HG03442 (cell line): ENCODE measurements at regions not wholly inside any gene's neighbourhood (a gene's known extent, or its start where the extent isn't known, plus 50 kb on each side); places are given as distances from the start of the nearest gene placed in this dataset.

Experiments
- ATAC-seq: cut with Tn5 transposase; IDR thresholded peaks from one replicate; pipeline ENCODE4 v1.9.1; 2021; ENCODE audit warnings: mild to moderate bottlenecking, moderate library complexity; ENCODE audit not compliant: unreplicated experiment

GRCh38 chr4:32988165-32988811 lies 2268.1 kb downstream of the PCDH7 start:
- no peak for ATAC-seq

DNA sequence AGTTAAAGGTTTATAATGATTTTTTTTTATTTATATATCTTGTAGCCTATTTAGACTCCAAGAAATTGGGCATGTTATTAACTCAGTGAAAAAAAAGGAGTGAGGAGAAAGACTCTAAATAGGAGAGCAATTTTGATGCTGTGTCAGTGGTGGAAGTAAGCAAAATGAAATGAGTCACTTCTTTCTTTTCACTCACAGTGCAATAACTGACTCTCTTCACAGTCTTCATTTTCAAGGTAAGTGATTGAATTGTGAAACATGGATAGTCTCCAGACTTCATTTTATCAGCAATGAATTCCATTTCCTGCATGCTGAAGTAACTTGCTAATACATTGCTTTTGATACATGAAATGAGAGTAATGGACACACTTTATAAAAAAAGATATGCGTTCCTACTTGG lies 2271.5 kb downstream of the PCDH7 start:
- ATAC-seq, result no peak

DNA sequence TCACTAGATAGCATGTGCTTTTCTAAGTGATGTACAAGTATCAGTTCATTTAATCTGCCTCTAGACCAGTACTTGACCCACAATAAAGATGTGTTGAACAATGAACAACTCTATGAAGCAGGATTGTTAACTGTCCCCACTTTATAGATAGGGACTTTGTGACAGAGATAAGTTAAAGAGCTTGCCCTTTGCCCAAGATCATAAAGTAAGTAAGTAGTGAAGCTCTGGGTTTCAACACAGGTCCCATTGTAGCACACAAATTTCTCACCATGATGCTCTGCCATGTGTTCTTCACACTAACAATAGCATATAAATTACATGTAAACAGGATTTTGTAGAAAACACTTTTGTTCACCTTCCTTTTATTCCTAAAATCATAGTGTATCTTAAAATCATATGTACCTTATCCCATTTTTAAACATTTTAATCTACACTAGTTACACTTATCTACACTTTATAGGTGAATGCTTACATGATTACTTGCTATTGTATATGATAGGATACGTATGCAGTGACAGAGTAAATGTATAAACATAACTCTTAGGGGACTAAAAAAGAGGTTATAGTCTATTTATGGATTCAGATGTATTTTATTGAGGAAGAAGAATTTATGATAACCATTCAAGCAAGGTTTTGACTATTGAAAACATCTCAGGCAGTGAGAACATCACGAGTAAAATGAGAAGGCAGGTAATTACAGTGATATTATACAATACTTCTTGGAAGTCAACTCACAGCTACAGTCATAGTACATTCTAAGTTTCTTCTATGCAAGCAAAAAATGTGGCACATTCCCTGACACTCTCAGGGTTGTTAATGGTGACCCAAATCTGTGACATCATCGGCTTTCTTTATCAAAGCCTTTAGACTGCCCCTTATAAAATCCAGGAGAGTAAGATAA lies 2275.1 kb downstream of the PCDH7 start:
- ATAC-seq, result no peak

DNA sequence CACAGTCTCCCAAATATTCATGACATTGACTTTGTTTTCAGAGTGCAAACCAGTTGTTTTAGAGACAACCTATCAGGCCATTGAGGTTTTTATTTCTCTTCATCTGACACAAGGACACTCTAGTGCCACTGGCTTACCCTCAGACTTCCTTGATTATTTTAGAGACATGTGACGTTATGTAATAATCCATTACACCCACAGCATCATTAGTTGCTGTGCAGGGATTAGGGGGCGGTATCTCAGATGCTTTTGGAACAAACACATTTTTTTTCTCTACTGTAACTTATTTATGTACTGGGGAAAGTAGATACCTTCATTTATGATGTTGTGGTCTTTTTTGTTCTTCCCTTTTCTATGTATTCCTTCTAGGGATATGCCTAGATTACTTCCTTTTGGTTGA lies 2293.1 kb downstream of the PCDH7 start:
- no peak for ATAC-seq

DNA sequence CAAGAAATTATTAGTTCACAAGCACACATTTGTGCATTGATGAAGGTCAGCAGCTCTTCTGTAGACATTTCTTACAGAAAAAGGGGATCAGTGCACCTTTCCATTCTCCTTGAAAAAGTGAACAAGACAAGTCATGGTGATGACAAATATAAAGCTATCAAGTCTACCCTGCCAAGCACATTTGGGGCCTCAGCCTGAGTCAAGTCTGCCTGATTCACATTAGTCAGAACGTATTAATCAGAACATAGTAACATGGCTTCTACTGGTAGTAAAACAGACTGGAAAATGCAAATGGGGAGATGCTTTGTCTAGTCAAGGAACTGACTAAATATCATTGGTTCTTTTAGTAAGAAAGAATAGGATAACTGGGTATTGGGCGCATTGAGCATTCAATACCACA lies 2305.1 kb downstream of the PCDH7 start:
- no peak for ATAC-seq

DNA sequence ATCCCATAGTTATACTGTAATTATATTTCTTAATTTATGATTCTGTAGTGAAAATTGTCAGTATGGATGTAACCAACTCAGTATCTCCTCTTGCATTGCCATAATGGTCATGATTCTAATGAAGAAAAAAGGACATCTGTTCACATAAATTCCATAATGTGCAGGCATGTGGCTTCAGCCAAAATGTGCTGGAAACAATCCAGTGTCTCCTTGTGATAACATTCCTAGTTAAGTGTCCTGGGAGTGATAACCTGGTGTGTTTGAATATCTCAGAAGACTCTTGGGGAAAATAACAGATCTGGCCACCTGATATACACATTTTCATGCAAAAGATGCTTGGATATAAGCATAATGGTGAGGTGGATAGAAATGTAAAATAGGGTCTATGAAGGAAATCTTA lies 2309.8 kb downstream of the PCDH7 start:
- no peak for ATAC-seq

DNA sequence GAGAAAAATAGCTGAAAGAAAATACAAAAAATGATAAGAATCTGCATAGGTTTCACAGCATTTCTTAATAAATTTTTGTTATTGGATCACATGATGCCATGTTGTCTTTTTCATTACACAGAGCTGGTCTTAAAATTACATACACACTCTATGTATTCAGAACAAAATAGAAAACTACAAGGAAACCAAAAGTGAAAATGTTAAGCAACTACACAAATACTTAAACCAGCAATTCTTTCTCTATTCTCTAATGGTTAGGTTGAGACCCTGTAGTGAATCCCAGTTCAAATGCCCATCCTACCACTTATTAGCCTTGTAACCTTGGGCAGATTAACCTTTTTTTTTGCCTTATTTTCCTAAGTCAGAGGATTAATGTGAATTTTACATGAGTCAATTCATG lies 2311.2 kb downstream of the PCDH7 start:
- no peak for ATAC-seq

GRCh38 chr4:33037464-33037863 lies 2317.3 kb downstream of the PCDH7 start:
- ATAC-seq, result no peak

- ATAC-seq, result no peak
Observed at GRCh38 chr4:33045334-33045733, 2325.2 kb downstream of the PCDH7 start.

DNA sequence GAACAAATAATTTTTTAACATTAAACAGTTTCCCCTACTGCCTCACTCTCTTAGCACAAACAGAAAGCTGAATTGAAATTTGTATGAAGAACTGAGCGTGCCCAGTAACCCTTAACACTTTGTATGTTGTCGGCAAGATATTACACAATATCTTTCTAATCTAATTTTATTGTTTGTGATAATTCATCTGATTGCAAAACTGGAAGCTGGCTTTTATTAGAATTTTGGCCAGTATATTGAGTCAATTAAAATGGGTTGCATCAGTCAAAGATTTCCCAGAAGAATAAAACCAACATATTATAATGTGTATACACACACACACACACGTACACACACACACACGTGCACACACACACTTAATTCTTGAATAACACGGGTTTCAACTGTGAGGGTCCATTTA lies 2332.1 kb downstream of the PCDH7 start:
- no peak for ATAC-seq

DNA sequence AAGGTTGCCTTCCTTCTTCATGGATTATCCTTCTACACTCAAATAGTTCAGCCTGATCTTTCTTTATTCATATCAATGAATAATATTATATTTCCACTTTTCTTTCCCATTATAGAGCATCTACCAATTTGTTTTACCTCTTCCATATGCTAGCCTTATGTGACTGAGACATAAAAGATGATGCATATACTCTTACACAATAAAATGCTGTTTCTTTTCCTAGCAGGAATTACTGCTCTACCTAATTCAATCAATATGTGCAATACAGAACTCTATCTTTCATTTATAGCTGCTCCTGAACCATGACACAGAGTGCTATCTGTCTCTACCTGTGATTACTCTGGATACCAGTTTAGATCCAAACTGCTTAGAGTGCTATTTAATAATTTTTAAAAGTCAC lies 2334.0 kb downstream of the PCDH7 start:
- no peak for ATAC-seq

DNA sequence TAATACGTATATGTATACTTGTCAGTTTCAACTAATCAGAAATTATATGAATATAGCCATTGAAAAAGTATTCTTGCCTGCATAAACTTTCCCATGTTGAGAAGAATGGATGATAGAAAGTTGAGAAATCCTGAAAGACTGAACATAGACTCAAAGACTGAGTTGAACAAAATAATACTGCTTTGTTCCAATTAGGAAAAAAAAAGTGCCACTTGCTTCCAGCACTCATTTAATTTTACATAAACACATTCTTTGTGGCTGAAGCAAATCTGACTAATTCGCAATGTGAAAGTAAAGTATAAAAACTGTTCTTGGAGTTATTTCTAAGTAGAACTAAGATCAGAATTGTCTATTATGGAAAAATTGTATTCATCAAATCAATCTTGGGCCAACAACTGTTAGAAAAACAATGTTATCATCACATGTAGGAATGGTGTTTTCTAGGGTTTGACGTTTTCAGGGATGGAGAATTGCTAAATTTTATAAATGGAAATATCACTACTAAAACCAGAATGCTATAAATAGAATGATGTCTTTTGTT lies 2334.6 kb downstream of the PCDH7 start:
- no peak for ATAC-seq

DNA sequence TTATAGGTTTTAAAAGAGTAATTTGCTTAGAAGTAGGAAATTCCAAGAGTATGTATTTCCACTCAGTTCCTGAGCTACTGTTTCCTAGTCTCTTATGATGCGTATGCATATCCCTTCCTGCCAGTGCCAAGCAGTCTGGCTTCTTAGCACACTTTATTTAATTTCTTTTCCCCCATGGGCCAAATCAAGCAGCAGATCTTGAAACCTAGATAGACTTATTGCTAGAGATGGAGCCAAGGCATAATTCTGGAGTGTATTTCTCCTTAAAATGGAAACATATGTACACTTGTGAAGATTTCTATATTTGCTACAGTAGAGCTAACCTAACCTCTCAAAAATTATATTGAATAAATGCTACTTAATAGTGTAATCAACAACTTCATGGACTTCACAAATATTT lies 2337.6 kb downstream of the PCDH7 start:
- ATAC-seq, result no peak

DNA sequence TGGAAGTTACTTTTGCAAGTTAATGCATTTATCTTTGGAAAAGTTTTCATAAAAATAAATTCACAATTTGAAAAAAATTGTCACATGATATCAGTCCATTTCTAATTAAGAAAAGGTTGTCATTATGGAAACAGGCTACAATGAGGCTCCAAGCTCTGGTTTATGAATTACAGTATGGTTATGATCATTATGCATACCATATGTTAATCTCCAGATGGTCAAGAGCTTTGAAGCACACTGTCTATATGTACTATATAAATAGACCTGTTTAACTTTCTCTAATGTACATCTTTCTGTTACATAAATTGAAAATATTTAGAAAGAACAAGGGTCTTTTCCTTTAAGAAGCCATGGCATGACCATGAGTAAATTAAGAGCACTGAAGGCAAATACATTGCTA lies 2338.8 kb downstream of the PCDH7 start:
- ATAC-seq, result no peak

GRCh38 chr4:33060674-33061542 lies 2340.7 kb downstream of the PCDH7 start:
- ATAC-seq, result no peak

DNA sequence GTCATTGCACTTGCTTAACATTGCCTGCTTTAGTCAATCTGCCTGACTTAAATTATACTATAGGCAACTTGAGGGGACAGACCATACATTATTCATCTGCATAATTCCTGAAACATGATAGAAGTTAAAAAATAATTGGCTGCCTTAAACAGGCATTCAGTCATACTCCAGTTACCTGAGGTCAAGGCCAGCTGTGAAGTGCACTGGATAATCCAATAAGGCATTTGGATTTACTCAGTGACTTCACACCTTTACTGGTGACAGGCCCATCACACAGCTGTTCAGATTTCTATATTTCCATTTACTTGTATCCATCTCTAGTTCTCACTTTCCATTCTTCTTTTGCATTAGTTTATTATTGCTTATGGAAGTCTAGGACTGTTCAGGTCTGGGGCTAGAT lies 2341.6 kb downstream of the PCDH7 start:
- ATAC-seq, result no peak

DNA sequence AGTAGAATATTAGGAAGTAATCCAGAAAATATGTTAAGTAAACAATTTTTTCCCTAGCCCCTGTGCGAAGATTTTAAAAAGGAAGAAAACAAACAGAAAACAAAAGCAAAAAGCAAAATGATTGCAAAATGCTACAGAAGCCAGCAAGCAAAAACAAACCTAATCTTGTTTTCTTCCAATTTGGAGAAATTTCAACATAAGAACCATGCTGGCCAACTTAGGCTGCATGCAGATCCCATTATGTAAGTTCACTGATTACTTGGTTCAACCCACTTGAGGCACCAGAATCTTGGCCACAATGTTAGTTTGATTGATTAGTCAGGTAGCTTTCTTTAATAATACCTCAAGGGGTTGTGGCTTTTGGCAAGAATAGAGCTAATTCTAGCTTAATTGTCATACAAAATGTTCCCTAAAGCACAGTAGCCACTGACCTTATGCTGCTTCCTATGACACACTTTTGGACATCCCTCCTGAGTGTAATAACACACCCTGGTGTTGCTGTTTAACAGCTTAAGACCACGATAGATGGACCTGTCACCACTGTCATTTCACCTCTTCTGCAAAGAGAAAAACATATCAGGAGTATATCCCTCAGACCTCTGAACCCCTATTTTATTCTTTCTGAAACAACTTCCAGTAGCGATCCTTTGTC lies 2342.1 kb downstream of the PCDH7 start:
- ATAC-seq, result no peak

GRCh38 chr4:33063241-33063640 lies 2343.1 kb downstream of the PCDH7 start:
- ATAC-seq, result no peak

DNA sequence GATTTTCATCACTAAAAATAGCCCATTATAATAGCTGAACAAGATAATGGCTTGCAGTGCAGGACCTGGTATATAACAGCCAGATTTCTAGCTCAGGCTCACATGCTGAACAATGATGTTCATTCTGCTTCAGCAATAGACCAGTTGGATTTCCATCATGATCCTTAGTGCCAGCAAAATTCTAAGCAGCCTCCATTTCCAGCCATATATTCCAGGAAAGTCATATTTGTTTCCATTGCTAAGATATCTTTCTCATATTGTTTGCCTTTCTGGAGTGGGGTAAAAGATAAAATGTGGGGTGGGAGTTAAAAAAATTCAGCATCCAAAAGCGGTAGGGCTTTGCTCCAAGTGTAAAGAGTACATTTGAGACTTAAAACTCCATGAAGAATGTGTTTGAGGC lies 2344.1 kb downstream of the PCDH7 start:
- ATAC-seq, result no peak

GRCh38 chr4:33065749-33066148 lies 2345.6 kb downstream of the PCDH7 start:
- no peak for ATAC-seq

- ATAC-seq, result no peak
Observed at GRCh38 chr4:33067221-33067620, 2347.1 kb downstream of the PCDH7 start.
